ENCODE measurements at regions not wholly inside any gene's neighbourhood (a gene's known extent, or its start where the extent isn't known, plus 50 kb on each side); places are given as distances from the start of the nearest gene placed in this dataset.

GRCh38 chr20:41984031-41984430 is 365.9 kb upstream of the CHD6 start:
- DNase-seq (ENCODE audit: low read depth, low spot score) (no peak), FAIRE-seq (no peak)
- TF ChIP-seq EZH2 (IDR thresholded peaks at IDR 0.05; ENCODE audit: low read length), result no peak
- TF ChIP-seq CTCF (optimal IDR thresholded peaks at IDR 0.05 in 1 of 3, IDR thresholded peaks at IDR 0.05 in 1 of 3, conservative IDR thresholded peaks at IDR 0.05 in 1 of 3; ENCODE audit: extremely low read depth in 1 of 3, insufficient read depth in 2 of 3, low read length in 3 of 3), result no peak
- H3K9ac ChIP-seq (ENCODE audit: control insufficient read depth, extremely low read depth, insufficient read depth, low read length), result no peak overlapping the region
- H4K20me1 ChIP-seq (ENCODE audit: control insufficient read depth, extremely low read depth, insufficient read depth, low read length), result no peaks in the 10 kb centered on the region
- H3K4me3 ChIP-seq (ENCODE audit: control insufficient read depth in 2 of 3, extremely low read depth in 1 of 3, insufficient read depth in 2 of 3, low read depth in 1 of 3, low read length in 3 of 3), result no peak overlapping the region
- dilution Hi-C loops (cut with MboI; ENCODE audit: extremely low pct_ligation_motif_present, low sequenced_read_pairs), result no loop called here
- no peaks in the 10 kb centered on the region for H3K27me3 ChIP-seq (ENCODE audit: control insufficient read depth, extremely low read depth, insufficient read depth, low read length)
- H3K36me3 ChIP-seq (ENCODE audit: control insufficient read depth in 2 of 2, extremely low read depth in 1 of 2, insufficient read depth in 2 of 2, low read length in 2 of 2), result no peaks in the 10 kb centered on the region
- no peaks in the 10 kb centered on the region for H3K9me1 ChIP-seq (ENCODE audit: control insufficient read depth, extremely low read depth, insufficient read depth, low read length)
- H2AFZ ChIP-seq (ENCODE audit: control insufficient read depth, low read length), result no peak overlapping the region
- H3K27ac ChIP-seq (ENCODE audit: control insufficient read depth, insufficient read depth, low read length), result no peak overlapping the region
- H3K9me3 ChIP-seq (ENCODE audit: control insufficient read depth, low read depth, low read length), result no peaks in the 10 kb centered on the region
- no peaks in the 10 kb centered on the region for H3K79me2 ChIP-seq (ENCODE audit: control insufficient read depth, insufficient read depth, low read length)
- no peaks in the 10 kb centered on the region for H3K4me1 ChIP-seq (ENCODE audit: control insufficient read depth, extremely low read depth, insufficient read depth, low read length)
- H3K4me2 ChIP-seq (ENCODE audit: control insufficient read depth, extremely low read depth, insufficient read depth, low read depth, low read length), result no peak overlapping the region

- no peak overlapping the region for H3K4me3 ChIP-seq (ENCODE audit: control insufficient read depth in 2 of 3, extremely low read depth in 1 of 3, insufficient read depth in 2 of 3, low read depth in 1 of 3, low read length in 3 of 3)
- no peaks in the 10 kb centered on the region for H3K9me1 ChIP-seq (ENCODE audit: control insufficient read depth, extremely low read depth, insufficient read depth, low read length)
- no peaks in the 10 kb centered on the region for H3K36me3 ChIP-seq (ENCODE audit: control insufficient read depth in 2 of 2, extremely low read depth in 1 of 2, insufficient read depth in 2 of 2, low read length in 2 of 2)
- H3K27me3 ChIP-seq (ENCODE audit: control insufficient read depth, extremely low read depth, insufficient read depth, low read length), result no peaks in the 10 kb centered on the region
- dilution Hi-C loops (cut with MboI; ENCODE audit: extremely low pct_ligation_motif_present, low sequenced_read_pairs), result no loop called here
- no peaks in the 10 kb centered on the region for H4K20me1 ChIP-seq (ENCODE audit: control insufficient read depth, extremely low read depth, insufficient read depth, low read length)
- no peaks in the 10 kb centered on the region for H3K79me2 ChIP-seq (ENCODE audit: control insufficient read depth, insufficient read depth, low read length)
- DNase-seq (ENCODE audit: low read depth, low spot score), result no peak
- H3K4me1 ChIP-seq (ENCODE audit: control insufficient read depth, extremely low read depth, insufficient read depth, low read length), result no peaks in the 10 kb centered on the region
- H3K4me2 ChIP-seq (ENCODE audit: control insufficient read depth, extremely low read depth, insufficient read depth, low read depth, low read length), result no peak overlapping the region
- H3K27ac ChIP-seq (ENCODE audit: control insufficient read depth, insufficient read depth, low read length), result no peak overlapping the region
- H3K9ac ChIP-seq (ENCODE audit: control insufficient read depth, extremely low read depth, insufficient read depth, low read length), result no peak overlapping the region
- TF ChIP-seq EZH2 (IDR thresholded peaks at IDR 0.05; ENCODE audit: low read length), result no peak
- no peak for TF ChIP-seq CTCF (optimal IDR thresholded peaks at IDR 0.05 in 1 of 3, IDR thresholded peaks at IDR 0.05 in 1 of 3, conservative IDR thresholded peaks at IDR 0.05 in 1 of 3; ENCODE audit: extremely low read depth in 1 of 3, insufficient read depth in 2 of 3, low read length in 3 of 3)
- H2AFZ ChIP-seq (ENCODE audit: control insufficient read depth, low read length), result no peak overlapping the region
- FAIRE-seq, result no peak
- no peaks in the 10 kb centered on the region for H3K9me3 ChIP-seq (ENCODE audit: control insufficient read depth, low read depth, low read length)
These were observed 365.0 kb upstream of the CHD6 start for GRCh38 chr20:41983159-41983558.
